ENCODE measurements at regions not wholly inside any gene's neighbourhood (a gene's known extent, or its start where the extent isn't known, plus 50 kb on each side); places are given as distances from the start of the nearest gene placed in this dataset.

DNA sequence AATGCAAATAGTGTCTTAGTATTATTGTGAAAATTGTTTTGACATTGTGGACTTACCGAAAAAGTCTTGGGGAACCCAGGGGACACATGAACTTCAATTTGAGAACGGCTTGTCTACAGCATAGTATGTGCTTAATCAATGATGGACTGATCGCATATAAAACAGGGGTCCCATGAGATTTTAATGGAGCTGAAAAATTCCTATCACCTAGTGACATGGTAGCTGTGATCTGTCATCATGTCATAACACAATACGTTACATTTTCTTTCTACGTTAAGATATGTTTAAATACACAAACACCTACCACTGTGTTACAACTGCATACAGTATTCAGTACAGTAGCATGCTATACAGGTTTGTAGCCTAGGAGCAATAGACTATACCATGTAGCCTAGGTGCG is 153.3 kb upstream of the FOXD3 start:
- in situ Hi-C loops (cut with HindIII; ENCODE audit: low sequenced_read_pairs) = no loop called here

DNA sequence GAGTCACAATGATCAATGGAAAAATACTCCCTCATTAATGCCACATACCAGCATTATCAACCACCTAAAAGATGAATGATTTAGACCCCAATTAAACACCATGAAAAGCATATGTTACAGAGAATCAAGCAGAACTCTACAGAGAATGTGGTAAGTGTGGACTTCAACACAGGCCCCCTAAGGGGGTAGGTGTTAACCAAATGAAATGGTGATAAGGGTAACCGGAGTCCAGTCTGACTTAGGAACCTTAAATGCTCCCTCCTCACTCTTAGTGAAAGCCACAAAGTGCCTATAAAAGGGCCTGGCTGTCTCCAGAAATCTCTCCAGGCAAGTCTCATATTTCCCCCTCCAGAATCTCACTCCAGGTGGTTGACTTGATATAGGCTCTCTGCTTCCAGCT is 149.2 kb upstream of the FOXD3 start:
- in situ Hi-C loops (cut with HindIII; ENCODE audit: low sequenced_read_pairs) = no loop called here

DNA sequence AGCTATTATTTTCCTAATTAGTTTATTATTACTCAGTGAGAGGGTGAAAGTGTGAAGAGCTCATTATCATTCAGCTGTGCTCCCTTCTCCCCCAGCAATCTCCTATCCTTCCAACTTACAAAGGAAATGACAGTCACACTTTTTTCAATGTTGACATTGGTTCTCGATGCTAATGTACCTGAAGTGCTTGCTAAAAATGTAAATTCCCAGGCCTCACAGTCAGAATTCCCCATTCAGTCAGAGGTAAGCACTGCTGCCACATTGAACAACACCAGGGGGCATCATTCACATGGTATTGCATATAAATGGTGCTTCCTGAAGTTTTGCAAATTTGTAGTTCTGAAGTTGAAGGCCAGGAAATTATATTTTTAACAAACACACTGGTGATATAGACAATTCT is 132.7 kb upstream of the FOXD3 start:
- in situ Hi-C loops (cut with HindIII; ENCODE audit: low sequenced_read_pairs) = loop anchor here (5.0 to 10.0 kb wide), 2 partner anchors 63 to 355 kb away; no protein-coding TSS in a partner anchor

DNA sequence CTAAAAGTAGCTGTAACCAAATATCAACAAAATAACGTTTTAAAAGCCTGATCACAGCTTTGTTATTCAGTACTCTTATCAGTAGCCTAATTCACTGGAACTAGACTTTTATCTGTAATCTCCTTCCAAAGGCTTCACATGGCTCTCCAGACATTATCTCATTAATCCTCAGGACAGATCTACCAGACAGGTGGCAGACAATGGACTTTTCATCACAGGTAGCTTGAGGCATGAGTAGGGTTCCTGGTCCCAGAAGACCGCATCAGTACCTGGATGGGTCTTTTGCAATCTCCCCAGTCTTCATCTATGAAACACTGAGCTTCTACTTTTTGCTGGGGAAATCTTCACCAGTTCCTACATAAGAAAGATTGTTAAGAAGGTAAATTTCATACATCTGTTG is 132.2 kb upstream of the FOXD3 start:
- in situ Hi-C loops (cut with HindIII; ENCODE audit: low sequenced_read_pairs) = loop anchor here (5.0 to 10.0 kb wide), 2 partner anchors 62 to 355 kb away; no protein-coding TSS in a partner anchor

DNA sequence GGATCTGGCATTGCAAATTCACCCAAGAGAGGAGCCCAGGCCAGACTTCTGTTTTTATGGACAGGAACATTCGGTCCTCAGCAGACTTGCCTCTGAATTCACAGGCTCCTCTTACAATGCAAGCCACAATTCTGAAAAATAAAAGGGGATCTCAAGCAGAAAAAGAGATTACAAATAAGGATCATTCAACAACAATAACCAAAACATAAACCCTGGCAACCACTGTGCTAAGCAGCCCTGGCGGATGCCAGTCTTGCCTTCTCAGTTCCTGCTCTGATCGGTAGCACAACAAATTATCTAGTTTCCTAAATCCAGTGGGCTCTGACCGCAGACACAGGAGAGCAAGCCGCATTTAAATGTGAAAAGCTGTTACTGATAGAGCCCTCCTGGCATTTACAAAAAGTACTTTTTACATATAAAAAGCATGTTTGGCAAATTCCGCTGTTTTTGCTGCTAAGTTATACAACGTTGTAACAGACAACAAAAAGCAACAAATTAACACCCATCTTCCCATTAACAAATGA is 123.4 kb upstream of the FOXD3 start:
- in situ Hi-C loops (cut with HindIII; ENCODE audit: low sequenced_read_pairs) = loop anchor here (10.0 kb wide), 1 partner anchor 364 kb away; no protein-coding TSS in a partner anchor

DNA sequence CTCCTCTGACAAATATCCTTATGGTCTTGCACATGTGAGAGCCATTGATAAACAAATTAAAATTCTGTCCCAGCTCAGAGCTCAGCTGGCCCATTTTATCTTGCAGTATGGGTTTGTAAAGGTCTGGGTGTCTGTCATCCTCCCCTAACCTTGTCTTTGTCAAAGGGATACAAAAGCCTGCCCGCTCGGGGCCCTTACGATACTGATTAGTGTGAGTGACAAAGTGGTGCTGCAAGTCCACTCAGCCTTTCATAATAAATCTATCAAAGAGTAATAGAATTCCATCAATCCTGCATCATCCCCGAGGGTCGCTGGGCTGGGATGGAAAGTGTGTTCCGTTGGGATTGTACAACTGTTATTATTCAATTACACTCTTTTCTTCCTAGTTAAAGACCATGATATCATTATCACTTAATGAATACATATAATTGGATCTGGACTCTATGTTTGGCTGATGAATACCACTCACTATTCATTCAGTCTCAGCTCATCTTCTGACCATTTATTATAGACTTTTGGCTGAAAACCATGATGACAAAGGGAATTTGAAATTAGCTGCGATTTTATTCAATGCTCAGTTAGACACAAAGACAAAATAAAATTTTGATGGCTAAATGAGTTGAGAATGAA is 122.5 kb upstream of the FOXD3 start:
- in situ Hi-C loops (cut with HindIII; ENCODE audit: low sequenced_read_pairs) = loop anchor here (10.0 kb wide), 1 partner anchor 365 kb away; no protein-coding TSS in a partner anchor

DNA sequence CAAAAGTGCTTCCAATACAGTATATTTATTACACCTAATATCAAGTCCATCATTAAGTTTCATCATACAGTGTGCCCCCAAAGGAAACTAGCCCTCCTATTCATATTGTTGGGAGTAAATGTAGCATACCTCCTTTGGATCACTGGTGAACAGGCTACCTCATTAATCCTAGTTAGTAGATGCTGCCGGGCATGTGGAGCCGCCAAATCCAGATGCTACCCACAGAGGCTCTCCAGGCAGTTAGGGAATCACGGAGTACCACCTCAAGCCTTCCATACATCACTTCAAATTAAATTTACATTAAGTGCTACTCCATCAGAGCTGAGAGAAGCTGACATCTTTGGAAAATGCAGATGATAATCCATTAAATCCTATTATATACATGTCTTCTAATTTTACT is 121.7 kb upstream of the FOXD3 start:
- in situ Hi-C loops (cut with HindIII; ENCODE audit: low sequenced_read_pairs) = no loop called here

DNA sequence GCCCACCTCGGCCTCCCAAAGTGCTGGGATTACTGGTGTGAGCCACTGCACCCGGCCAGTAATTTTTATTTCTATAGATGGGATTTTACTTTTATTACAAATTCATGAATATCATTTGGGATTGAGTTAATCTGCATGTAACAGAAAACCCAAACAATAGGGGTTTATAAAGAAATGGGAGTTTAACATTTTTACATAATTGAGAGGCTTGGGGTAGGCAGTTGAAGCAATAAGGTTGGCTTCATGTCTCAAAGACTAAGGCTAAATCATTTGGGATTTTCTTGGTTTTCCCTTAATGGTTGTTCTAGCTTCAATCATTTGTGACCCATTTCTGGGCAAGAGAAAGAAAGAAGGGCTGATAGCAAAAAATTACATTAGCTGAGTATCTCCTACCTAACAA is 118.7 kb upstream of the FOXD3 start:
- in situ Hi-C loops (cut with HindIII; ENCODE audit: low sequenced_read_pairs) = no loop called here

DNA sequence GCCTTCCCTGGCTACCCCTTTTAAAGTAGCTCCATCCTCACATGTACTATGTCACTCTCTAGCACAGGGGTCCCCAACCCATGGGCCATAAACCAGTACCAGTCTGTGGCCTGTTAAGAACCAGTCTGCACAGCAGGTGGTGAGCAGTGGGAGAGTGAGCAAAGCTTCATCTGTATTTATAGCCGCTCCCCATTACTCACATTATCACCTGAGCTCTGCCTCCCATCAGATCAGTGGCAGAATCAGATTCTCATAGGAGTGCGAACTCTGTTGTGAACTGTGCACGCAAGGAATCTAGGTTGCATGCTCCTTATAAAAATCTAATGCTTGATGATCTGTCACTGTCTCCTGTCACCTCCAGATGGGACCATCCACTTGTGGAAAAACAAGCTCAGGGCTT is 116.6 kb upstream of the FOXD3 start:
- in situ Hi-C loops (cut with HindIII; ENCODE audit: low sequenced_read_pairs) = no loop called here

DNA sequence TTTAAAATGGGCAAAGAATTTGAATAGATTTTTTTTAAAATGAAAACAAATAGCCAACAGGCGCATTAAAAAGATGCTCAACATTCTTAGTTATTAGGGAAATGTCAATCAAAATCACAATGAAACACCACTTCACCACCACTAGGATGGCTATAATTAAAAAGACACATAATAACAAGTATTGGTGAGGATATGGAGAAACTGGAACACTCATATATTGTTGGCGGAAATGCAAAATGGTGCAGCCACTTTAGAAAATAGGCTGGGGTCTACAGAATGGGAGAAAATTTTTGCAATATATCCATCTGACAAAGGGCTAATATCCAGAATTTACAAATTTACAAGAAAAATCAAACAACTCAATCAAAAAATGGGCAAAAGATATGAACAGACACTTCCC is 107.8 kb upstream of the FOXD3 start:
- in situ Hi-C loops (cut with HindIII; ENCODE audit: low sequenced_read_pairs) = no loop called here

DNA sequence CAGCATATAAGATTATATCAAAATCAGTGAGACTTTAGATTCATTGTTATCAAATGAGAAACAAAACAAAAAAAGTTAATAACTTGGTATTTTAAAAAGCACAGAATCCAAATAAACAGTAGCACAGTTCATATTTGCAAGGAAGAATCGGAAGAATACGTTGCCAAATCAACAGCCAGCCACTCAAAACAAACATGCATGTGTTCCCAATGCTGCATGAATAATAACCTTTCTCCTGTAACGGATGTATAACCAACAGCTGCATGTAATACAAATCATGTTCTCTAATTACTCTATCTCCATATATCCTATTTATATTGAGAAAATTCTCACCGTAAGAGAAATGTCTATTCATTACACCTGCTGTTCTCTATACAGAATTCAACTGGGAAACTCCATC is 98.9 kb upstream of the FOXD3 start:
- in situ Hi-C loops (cut with HindIII; ENCODE audit: low sequenced_read_pairs) = no loop called here

DNA sequence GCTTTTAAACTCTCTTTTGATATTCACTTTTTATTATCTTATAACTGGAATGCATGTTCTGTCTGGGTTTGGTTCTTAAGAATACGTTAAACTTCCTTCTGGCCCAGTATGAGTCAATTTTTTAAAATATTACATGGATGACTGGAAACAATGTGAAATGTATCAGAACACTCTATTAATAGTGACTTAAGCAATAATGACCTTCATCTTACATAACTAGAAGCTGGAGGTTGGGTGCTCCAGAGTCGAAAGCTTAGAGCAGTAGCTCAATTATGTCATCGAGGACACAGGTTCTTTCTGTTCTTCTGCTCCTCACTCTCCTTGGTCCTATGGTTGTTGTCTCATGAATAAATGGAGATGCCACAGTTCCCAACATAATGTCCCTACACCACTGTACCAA is 91.6 kb upstream of the FOXD3 start:
- in situ Hi-C loops (cut with HindIII; ENCODE audit: low sequenced_read_pairs) = no loop called here

DNA sequence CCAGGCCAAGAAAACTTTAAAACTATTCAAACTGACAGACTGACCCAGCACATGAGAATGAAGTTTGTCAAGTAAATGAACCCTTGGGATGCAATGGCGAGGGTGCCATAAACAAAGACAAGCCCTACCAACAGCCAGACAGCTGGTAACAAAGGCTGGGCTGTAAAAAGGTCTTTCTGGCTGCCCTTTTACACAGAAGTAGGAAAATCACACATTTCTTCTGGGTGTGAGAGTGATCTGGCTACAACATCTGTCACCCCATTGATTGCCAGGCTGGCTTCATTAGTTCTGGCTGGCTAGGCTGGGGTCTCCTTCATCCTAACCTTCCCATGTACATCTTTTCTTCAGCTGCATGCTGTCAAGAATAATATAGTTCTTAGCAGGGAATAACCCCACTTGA is 83.6 kb upstream of the FOXD3 start:
- in situ Hi-C loops (cut with HindIII; ENCODE audit: low sequenced_read_pairs) = no loop called here

DNA sequence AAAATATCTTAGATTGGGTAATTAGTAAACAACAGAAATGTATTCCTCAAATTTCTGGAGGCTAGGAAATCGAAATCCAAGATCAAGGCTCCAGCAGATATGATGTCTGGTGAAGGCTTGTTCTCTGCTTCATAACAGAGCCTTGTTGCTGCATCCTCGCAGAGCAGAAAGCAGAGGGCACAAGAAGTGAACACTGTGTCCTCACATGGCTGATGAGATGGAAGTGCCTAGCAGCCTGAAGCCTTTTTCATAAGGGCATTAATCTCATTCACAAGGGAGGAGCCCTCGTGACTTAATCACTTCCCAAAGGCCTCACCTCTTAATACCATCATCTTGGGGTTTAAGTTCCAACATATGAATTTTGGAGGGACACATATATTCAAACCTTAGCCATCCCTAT is 77.2 kb upstream of the FOXD3 start:
- in situ Hi-C loops (cut with HindIII; ENCODE audit: low sequenced_read_pairs) = no loop called here

DNA sequence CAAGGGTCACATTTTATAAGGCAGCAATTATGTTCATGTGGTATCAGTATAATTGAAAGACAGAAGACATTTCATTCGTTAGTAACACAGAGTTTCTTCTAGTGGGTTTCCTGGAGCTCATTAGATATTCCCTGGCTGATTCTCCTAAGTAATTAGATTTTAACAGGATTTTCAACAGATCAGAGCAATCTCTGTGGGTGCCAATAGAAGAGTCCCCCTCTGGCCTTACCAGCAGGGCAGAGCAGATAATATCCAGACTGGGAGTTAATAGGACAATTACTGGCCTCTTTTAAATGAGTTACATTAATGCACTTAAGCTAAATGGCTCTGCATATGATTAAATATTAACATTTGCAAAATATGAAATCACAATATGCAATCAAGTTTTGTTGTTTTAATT is 74.2 kb upstream of the FOXD3 start:
- in situ Hi-C loops (cut with HindIII; ENCODE audit: low sequenced_read_pairs) = no loop called here

DNA sequence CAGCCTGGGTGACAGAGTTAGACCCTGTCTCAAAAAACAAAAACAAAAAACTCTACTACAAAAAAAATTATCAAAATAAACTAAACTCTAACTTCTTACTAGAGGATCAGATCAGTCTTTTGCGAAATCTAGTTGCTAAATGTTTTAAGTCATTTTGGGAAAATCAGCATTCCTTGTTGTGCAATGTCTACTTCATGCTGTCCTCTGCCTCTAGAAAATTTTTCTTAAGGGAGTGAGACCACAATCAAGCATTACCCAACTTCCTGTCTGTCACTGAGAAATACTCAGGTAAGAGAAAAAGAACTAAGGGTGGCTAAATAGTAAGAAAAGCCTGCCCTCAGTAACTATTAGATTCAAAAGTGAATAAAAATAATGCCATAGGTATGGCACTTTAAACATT is 67.2 kb upstream of the FOXD3 start:
- in situ Hi-C loops (cut with HindIII; ENCODE audit: low sequenced_read_pairs) = no loop called here

DNA sequence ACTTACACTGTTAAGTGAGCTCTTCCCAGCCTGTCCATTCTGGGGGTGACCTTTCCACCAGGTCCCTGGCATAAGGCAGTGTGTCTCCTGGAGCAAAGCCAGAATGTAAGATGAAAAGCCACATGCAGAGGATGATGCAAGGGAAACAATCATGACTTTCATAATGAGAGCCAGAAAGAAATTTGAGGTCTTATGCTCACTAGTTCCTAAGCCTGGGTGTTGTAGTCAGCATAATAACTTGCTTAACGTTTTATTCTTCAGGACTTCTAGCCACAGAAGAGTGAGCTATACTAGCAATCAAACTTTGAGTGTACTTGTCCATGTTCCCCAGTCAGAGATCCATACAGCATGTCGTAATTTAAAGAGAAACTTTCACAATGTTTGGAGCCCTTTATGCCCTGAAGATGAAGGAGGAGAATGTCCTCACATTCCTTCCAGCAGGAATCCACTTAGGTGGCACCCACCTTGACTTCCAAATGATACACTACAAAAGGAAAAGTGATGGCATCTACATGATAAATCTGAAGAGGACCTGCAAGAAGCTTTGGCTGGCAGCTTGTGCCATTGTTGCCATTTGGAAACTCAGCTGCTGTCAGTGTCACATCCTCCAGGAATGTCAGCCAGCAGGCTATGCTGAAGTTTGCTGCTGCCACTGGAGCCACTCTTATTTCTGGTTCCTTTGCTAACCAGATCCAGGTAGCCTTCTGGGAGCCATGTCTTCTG is 60.5 kb upstream of the FOXD3 start:
- in situ Hi-C loops (cut with HindIII; ENCODE audit: low sequenced_read_pairs) = no loop called here

DNA sequence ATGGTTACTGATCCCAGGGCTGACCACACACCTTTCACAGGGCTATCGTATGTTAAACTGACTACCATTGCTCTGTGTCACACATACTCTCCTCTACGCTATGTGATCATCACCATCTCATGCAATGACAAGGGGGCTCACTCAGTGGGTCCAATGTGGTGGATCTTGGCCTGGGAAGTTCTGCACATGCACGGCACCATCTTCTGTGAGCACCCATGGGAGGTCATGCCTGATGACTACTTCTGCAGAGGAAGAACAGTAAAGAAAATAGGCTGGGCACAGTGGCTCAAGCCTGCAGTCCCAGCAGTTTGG is 60.0 kb upstream of the FOXD3 start:
- in situ Hi-C loops (cut with HindIII; ENCODE audit: low sequenced_read_pairs) = no loop called here

DNA sequence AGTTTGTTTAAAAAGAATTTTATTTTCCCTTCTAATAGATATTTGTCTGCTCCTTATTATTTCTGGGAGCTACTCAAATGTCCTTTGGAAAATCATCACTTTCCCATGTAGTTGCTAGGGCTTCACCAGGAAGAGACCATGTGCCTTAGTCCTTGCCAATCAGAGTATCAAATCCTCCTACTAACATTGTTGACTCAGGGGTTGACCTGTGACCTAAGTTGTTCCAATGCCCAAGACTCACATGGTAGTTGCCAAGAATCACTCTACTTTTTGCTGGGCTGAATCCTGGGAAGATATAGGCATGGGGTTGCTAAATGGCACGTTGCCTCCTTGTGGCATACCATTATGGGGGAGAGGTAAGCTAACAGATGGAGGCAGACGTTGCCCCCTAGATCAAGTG is 58.2 kb upstream of the FOXD3 start:
- in situ Hi-C loops (cut with HindIII; ENCODE audit: low sequenced_read_pairs) = no loop called here

DNA sequence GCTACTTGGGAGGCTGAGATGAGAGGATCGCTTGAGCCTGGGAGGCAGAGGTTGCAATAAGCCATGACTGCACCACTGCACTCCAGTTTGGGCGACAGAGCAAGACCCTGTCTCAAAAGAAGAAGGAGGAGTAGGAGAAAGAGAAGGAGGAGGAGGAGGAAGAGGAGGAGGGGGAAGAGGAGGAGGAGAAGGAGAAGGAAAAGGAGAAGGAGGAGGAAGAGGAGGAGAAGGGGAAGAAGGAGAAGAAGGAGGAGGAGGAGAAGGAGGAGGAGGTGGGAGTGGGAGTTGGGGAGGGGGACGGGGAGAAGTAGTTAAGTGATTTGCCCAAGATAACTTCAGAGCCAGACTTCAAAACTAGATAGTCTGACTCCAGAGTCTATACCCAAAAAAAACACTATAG is 55.5 kb upstream of the FOXD3 start:
- in situ Hi-C loops (cut with HindIII; ENCODE audit: low sequenced_read_pairs) = no loop called here

DNA sequence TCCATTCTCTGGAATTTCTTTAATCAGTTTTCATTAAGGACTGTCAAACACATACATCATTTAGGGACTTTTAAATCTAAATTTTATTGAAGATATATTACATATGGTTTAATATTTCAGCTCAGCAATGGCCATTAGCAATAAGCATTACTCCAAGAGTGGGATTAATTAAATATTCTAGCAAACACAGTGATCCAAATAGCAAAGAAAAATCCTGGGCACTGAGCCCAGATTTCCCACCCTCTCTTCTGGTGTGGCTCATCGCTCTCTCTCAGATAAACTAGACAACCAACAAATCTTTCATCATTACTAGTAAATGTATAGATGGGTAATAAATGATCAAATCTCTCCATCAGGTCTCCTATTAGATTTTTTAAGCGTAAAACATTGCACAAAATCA is 53.5 kb upstream of the FOXD3 start:
- in situ Hi-C loops (cut with HindIII; ENCODE audit: low sequenced_read_pairs) = no loop called here

DNA sequence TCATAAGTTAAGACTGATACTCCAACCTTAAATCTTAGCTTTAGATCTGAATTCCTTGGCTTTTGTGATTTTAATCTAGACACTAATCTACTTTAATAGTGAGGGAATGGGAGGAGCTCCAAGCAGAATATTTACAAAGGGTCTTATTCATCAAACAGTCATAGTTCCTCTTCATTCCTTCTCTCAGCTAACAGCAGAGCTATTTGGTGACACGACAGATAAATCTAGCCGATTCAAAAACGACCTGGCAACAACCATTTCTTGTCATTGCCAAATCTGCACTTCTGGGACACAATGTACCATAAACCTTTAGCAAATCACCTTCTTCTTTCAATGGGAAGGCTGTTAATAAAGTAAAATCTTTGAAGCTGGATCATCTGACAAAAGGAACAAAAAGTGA is 52.8 kb upstream of the FOXD3 start:
- in situ Hi-C loops (cut with HindIII; ENCODE audit: low sequenced_read_pairs) = no loop called here

Data from DLD1 (cell line).